GM18505 (cell line): ENCODE measurements at regions not wholly inside any gene's neighbourhood (a gene's known extent, or its start where the extent isn't known, plus 50 kb on each side); places are given as distances from the start of the nearest gene placed in this dataset.

Source experiments
- ATAC-seq: cut with Tn5 transposase; IDR thresholded peaks from one replicate; pipeline ENCODE4 v1.9.1; 2021; ENCODE audit not compliant: unreplicated experiment
- POLR2A ChIP-seq: IDR thresholded peaks from 4 replicates; pipeline ENCODE4 v1.6.1; 2011; ENCODE audit warnings: borderline replicate concordance; ENCODE audit not compliant: insufficient read depth, insufficient read length; ENCODE audit errors: extremely low read depth

DNA sequence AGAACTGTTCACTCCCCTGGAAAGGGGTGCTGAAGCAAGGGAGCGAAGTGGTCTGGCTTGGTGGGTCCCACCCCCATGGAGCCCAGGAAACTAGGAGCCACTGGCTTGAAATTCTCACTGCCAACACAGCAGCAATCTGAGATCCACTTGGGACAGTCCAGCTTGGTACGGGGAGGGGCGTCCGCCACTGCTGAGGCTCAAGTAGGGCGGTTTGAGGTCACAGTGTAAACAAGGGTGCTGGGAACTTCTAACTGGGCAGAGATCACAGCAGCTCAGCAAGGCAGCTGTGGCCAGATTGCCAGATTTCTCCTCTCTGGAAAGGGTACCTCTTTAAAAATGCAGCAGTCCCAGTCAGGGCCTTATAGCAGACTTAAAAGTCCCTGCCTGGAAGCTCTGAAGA lies 53.9 kb upstream of the GALNTL6 start:
- ATAC-seq, result no peak
- TF ChIP-seq POLR2A, result no peak

DNA sequence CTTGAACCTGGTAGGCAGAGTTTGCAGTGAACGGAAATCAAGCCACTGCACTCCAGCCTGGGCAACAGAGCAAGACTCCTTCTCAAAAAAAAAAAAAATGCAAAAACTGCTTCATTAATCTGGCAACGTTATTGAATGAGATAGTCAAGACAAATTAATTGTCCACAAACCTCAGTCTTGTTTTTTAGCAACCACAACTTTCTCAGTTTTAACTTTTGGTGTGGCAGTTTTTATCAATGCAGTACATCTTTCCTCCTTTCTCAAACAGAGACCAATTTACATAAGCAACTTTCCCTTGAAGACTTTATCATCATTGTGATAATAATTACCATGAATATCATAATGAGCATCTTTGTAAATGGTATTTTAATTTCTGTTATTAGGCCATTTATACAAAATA lies 61.7 kb upstream of the GALNTL6 start:
- ATAC-seq, result no peak
- TF ChIP-seq POLR2A, result no peak

DNA sequence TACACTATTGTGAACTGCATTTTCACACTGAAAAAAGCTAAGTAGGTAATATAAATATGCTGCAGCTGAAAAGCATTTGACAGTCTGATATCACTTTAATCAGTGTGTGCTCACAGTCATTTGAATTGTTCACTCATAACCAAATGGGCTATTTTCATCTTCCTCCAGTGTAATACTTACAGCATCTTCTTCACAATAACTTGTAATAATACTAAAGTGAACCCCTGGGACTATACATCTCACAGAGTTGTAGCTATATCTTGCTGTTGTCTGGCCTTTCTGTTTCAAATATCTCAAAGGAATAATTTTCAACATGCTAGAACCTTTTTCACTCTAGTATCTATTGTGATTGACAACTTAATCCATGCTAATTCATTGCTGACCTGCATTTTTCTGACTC lies 66.8 kb upstream of the GALNTL6 start:
- TF ChIP-seq POLR2A, result no peak
- ATAC-seq, result no peak

DNA sequence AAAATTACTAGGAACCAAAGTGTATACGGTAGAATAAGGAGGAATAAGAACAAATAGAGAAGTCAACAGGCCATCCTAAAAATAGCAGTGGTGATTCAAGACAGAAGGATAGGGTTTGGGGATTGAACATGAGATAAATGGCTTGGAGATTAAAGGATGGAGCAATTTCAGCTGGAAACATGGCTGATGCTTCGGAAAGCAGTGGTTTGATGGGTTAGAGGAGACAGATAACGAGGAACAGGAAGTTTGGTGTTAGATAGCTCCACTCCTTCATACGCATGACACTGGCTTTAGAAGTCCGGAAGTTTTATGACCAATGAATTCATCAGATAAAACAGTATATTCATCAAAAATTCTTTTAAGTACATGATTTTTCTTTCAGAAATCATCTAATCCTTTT lies 70.8 kb upstream of the GALNTL6 start:
- TF ChIP-seq POLR2A, result no peak
- no peak for ATAC-seq

DNA sequence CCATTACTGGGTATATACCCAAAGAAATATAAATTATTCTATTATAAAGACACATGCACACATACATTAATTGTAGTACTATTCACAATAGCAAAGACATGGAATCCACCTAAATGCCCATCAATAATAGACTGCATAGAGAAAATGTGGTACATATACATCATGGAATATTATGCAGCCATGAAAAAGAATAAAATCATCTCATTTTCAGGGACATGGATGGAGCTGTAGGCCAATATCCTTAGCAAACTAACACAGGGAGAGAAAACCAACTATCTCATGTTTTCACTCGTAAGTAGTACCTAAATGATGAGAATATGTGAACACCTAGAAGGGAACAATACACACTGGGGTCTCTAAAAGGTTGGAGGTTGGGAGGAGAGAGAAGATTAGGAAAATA lies 86.0 kb upstream of the GALNTL6 start:
- ATAC-seq, result no peak
- TF ChIP-seq POLR2A, result no peak

DNA sequence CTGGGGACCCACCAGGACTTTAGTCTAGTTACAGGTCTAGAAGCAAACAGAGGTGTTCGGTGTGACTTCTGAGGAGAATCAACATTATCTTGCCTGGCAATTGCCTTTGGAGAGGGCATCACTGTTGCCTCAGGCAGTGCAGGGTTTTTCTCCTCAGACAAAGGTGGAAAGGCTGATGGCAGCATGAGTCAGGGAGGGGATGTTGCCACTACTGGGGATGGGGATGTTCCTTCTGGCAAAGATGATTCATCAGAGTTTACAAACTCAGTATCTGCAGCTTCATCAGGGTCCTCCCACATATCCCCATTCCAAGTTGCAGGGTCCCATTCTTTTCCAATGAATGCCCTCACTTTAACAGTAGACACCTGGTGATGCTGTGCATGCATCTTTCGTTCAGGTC lies 91.3 kb upstream of the GALNTL6 start:
- no peak for TF ChIP-seq POLR2A
- no peak for ATAC-seq

DNA sequence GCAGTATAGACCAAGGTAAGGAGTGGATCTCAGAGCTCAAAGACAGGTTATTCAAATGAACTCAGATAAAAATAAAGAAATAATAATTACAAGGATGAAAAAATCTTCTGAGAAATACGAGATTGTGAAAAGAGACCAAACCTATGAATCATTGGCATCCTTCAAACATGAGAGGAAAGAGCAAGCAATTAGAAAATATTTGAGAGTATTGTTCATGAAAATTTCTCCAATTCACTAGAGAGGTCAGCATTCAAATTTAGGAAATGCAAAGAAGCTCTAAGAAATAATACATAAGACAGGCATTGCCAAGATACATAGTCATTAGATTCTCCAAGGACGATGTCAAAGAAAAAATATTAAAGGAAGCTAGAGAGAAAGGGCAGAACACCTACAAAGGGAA lies 93.5 kb upstream of the GALNTL6 start:
- no peak for TF ChIP-seq POLR2A
- ATAC-seq, result no peak

DNA sequence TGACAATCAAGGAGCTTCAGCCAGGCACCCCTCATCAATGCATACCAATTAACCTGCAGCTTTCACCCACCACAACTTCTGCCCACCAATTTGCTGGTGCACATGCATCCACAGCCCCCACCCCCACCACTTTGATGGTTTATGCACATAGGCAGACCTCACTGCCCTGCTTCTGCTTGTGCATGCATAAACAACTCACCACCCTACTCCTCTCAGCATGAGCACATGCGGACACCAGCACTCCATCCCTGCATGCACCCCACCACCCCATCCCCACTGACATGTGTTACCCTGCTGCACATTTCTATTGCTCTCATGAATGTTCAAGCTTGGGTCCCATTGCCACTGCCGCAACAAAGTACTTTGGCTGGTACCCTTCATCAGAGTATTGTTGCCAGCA lies 94.5 kb upstream of the GALNTL6 start:
- no peak for ATAC-seq
- TF ChIP-seq POLR2A, result no peak

DNA sequence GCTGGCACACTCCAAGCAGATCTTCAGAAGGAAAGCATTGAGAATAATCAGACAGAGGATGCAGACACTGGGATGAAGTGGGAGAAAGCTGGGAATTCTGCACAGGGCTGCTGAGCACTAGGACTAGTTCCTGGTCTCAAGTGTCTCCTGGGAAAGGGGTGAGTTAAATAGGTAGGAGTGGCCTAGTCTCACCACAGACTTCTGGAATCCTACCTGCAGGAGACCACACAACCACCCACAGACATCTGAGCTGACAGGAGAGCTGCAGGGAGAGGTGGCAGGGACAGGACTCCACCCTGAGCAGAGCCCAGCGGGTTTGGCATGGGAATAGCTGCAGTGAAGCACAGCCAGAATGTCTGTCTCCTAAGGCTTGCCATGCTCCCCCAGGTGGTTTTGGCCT lies 95.1 kb upstream of the GALNTL6 start:
- no peak for TF ChIP-seq POLR2A
- ATAC-seq, result no peak

DNA sequence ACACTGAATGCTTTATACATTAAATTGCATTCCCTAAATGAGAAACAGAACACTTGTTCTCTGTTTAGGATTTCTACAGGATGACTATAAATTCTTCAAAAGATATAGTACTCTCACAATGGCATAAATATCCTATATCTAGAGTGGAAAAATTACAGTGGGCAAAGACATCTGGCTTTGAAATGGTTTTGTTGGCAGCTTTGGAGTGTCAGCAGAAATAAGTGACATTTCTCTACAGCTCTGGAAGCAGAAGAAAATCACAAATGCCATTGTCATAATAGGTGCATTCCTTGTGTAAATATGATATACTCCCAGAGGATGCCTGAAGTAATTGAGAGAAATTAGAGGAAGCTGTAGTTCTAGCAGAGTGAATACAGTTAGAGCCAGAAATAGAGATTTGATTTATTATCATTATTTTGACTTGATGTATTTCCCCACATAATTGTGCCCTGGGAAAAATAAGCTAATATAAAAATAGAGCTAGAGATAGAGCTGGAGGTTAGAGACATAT lies 95.9 kb upstream of the GALNTL6 start:
- no peak for ATAC-seq
- no peak for TF ChIP-seq POLR2A

DNA sequence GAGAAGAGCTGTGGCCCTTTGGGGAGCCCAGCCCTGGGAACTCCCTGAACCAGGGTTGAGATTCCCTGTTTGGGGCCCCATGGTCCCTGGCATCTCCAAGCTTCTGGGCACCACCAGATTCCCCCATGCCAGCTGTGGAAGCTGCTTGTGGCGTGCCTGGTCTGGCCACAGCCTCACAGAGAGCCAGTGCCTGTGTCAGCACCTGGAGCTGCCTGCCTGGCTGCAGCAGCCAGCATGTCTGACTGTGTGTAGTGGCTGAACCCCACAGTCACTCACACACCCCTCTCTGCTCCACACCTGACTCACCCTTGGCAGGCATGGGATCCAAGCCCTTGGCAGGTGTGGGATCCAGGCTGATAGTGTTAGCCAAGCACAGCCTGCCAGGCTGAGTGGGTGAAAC lies 97.2 kb upstream of the GALNTL6 start:
- no peak for TF ChIP-seq POLR2A
- no peak for ATAC-seq

DNA sequence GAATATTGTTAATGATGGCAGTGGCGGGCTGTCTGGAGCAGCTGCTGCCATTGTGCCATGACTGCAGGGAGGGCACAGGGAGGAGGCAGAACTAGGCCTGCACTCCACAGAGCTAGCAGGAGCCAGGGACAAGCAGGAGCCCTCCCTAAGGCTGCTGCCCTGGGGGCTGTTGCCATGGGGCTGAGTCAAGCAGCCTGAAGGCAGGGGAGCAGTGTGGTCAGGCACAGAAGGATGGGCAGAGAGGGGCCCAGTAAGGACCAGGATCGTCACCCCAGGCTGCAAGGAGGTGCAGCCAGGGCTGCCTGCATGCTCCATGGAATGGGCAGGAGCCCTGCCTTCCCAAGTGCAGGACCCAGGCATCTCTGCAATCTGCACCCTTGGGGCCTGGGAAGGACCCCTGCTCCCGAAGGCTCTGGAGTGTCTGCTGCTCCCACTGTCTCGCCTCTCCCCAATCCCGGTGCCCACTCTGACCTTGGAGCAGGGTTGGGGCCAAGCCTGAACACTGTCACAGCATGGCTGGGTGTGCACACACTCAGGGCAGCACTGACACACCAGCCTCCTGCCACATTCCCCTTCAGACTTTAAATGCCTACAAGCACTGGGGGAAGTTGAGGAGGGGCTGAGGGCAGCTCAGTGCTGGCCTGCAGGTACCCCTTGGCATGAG lies 98.3 kb upstream of the GALNTL6 start:
- no peak for TF ChIP-seq POLR2A
- ATAC-seq, result no peak

DNA sequence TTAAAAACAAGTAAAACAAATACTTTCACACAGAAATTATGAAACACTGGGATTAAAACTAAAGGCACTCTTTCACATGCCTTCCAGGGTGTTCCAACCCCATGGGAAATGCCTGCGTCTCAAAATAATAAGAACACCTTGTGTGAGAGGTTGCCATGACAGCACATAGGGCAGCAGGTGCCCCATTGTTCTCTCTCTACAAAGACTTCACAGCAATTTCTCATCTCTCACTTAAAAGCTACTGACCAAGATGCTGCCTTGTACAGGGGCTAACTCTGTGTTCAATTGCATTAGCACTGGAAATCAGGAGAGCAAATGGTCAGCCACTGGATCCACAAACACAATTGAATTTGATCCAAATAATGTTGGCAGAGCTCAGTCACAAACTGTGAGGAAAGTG lies 102.5 kb upstream of the GALNTL6 start:
- ATAC-seq, result no peak
- TF ChIP-seq POLR2A, result no peak

DNA sequence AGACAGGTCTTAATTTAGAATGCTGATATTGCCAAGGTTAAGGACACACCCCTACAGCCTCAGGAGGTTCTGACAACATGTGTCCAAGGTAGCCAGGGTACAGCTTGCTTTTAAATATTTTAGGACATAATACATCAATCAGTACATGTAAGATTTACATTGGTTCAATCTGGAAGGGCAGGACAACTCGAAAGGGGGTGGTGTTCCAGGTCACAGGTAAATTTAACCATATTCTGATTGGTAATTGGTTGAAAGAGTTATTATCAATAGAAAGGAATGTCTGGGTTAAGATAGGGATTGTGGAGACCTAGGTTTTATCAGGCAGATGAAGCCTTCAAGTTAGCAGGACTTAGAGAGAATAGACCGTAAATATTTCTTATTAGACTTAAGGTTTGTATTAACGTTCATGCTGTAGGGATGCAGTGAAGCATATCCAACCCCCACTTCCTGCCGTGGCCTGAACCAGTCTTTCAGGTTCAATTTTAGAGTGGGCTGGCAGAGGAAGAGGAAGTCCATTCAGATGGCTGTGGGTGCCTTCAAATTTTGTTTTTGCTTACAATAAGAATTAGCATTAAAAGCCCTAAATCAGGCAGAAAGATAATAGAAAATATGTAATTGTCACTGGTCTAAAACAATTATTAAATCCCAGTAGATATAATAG lies 136.5 kb upstream of the GALNTL6 start:
- peak; percentile 99 for ATAC-seq
- no peak for TF ChIP-seq POLR2A

DNA sequence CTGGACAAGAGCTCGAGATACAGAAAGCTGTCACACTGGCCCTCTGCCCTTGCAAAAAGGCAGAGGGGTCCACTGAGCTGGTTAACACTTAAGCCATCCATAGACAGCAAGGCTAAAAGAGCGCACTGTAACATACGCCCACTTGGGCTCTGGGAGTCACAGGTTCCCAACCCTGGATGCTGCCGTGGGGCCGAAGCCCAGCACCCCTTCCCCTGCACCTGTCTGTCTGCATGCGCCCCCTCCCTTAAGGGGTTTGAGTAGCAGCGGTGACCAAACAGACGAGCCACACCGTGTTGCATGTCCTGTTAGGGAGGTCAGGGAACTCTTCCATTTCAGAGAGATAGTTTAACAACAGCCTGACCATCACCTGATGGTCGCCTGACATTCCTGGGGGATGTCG lies 138.4 kb upstream of the GALNTL6 start:
- TF ChIP-seq POLR2A, result no peak
- no peak for ATAC-seq

DNA sequence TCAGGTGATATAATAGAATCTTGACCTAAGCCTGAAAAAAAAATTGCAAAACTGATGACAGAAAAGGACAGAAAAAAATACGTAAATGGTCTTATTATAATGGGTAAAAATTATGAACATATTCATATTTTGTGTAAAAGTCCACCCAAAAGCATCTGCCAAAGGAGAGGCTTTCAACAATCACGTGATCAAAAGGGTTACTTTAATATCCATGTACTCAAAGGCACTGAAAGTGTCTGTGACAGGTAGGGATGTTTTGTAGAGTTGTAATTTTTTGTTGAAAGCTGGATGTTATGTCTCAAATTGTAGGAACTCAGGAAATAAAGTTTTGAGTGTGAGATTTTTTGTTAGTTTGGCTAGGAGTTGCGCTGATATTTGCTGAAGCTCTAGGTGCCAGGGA lies 144.8 kb upstream of the GALNTL6 start:
- no peak for TF ChIP-seq POLR2A

DNA sequence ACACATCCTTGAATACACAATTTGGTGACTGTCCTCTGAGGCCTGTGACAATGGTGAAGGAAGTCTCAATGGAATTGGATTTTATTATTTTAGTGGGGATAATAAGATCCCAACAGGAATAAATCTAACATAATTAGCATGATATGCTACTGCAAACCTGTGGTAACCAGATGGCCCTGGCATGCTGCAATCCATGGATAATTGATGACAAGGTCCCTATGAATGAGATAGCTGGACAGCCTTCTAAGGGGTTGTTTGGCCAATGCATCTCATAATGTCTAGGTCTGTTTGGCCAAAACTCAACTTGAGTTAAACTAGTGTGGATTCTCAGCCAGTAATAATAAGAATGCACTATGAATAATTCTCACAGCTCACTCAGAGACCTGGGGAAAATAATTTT lies 145.3 kb upstream of the GALNTL6 start:
- ATAC-seq, result no peak
- TF ChIP-seq POLR2A, result no peak

More for the DNA sequence above, 144.8 kb upstream of the GALNTL6 start:
- no peak for ATAC-seq
